Mammary epithelial cell (primary cell): ENCODE measurements at regions not wholly inside any gene's neighbourhood (a gene's known extent, or its start where the extent isn't known, plus 50 kb on each side); places are given as distances from the start of the nearest gene placed in this dataset.

ENCODE experiments used
- EZH2 ChIP-seq: IDR thresholded peaks from 2 replicates; pipeline ENCODE4 v1.6.1; 2012; ENCODE audit warnings: low read length, inconsistent platforms, borderline replicate concordance
- TF ChIP-seq, protein P1 (sequence below), 2 donors: IDR thresholded peaks in 1 of 2; conservative IDR thresholded peaks in 1 of 2; 2 replicates each; pipeline ENCODE4 v1.5.1; 2011 to 2012; ENCODE audit warnings: inconsistent platforms in 2 of 2, low read length in 2 of 2, mild to moderate bottlenecking in 2 of 2, control low read depth in 1 of 2, low read depth in 1 of 2; ENCODE audit not compliant: insufficient read depth in 1 of 2; ENCODE audit errors: extremely low read depth in 1 of 2

DNA sequence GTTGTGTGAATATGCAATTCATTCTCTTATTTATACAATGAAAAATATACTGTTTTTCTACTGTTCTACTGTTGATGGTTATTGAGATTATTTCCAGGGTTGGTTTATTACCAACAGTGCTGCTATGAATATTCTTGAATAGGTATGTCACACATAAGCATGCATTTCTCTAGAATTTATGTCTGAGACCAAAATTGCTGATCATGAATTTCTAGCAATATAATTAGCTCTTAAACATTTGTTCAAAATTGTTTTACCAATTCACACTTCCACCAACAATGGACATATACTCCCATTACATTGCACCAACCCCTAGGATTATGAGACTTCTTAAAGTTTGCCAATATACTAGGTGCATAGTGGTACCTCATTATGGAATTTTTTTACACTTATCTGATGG is 164.1 kb upstream of the KCNQ5 start:
- TF ChIP-seq, protein P1, sequence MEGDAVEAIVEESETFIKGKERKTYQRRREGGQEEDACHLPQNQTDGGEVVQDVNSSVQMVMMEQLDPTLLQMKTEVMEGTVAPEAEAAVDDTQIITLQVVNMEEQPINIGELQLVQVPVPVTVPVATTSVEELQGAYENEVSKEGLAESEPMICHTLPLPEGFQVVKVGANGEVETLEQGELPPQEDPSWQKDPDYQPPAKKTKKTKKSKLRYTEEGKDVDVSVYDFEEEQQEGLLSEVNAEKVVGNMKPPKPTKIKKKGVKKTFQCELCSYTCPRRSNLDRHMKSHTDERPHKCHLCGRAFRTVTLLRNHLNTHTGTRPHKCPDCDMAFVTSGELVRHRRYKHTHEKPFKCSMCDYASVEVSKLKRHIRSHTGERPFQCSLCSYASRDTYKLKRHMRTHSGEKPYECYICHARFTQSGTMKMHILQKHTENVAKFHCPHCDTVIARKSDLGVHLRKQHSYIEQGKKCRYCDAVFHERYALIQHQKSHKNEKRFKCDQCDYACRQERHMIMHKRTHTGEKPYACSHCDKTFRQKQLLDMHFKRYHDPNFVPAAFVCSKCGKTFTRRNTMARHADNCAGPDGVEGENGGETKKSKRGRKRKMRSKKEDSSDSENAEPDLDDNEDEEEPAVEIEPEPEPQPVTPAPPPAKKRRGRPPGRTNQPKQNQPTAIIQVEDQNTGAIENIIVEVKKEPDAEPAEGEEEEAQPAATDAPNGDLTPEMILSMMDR (conservative IDR thresholded peaks at IDR 0.05 in 1 of 2, IDR thresholded peaks at IDR 0.05 in 1 of 2; ENCODE audit: extremely low read depth in 1 of 2, insufficient read depth in 1 of 2, low read depth in 1 of 2, low read length in 2 of 2): no peak
- no peak for TF ChIP-seq EZH2
